Upper lobe of left lung (tissue), 6 donors: ENCODE measurements at regions not wholly inside any gene's neighbourhood (a gene's known extent, or its start where the extent isn't known, plus 50 kb on each side); places are given as distances from the start of the nearest gene placed in this dataset.

Experiments used
- ATAC-seq, 2 donors: fragments of 200-7000 bp; cut with Tn5 transposase; one replicate each; pipeline ENCODE4 v1.9.1; 2022; ENCODE audit warnings: mild to moderate bottlenecking in 2 of 2, moderate library complexity in 2 of 2; ENCODE audit not compliant: low FRiP score in 2 of 2
- DNase-seq, 2 donors: peaks; one replicate each; pipeline ENCODE4 v3.0.0-alpha.2; 2019 to 2020
- H3K27ac ChIP-seq, 4 donors: fragments of 200-600 bp; sonication (generic); one replicate each; pipeline ENCODE4 v1.5.1; 2016 to 2019
- H3K27me3 ChIP-seq, 4 donors: fragments of 200-600 bp; sonication (generic); one replicate each; pipeline ENCODE4 v1.5.1; 2017 to 2019
- H3K36me3 ChIP-seq, 4 donors: fragments of 200-600 bp; sonication (generic); one replicate each; pipeline ENCODE4 v1.5.1; 2016 to 2019
- H3K4me1 ChIP-seq, 4 donors: fragments of 200-600 bp; sonication (generic); one replicate each; pipeline ENCODE4 v1.5.1; 2018 to 2019
- H3K4me3 ChIP-seq, 4 donors: fragments of 200-600 bp; sonication (generic); one replicate each; pipeline ENCODE4 v1.5.1; 2017 to 2019; ENCODE audit warnings: mild to moderate bottlenecking in 2 of 4, moderate library complexity in 1 of 4
- H3K9me3 ChIP-seq, 4 donors: fragments of 200-600 bp; sonication (generic); one replicate each; pipeline ENCODE4 v1.5.1; 2018 to 2019
- EP300 ChIP-seq, 4 donors: sonication (generic); formaldehyde crosslinking; IDR thresholded peaks; one replicate each; pipeline ENCODE4 v1.5.1; 2017; ENCODE audit warnings: antibody characterized with exemption in 4 of 4, control low read depth in 2 of 4
- POLR2A ChIP-seq, 4 donors: fragments of 450-650 bp; IDR thresholded peaks; one replicate each; pipeline ENCODE4 v1.5.1; 2016 to 2017; ENCODE audit warnings: antibody characterized with exemption in 4 of 4, mild to moderate bottlenecking in 2 of 4
- POLR2AphosphoS5 ChIP-seq, 2 donors: sonication (generic); formaldehyde crosslinking; IDR thresholded peaks; one replicate each; pipeline ENCODE4 v1.5.1; 2017; ENCODE audit warnings: antibody characterized with exemption in 2 of 2
- WGBS, 2 donors: methylation state at CpG; one replicate each; pipeline ENCODE4 v1.1.5; 2017 to 2018; 5-methylcytosine and 5-hydroxymethylcytosine counted together
- TF ChIP-seq, protein P1 (sequence below), 6 experiments: fragments of 450-650 bp in 4 of 6; fragments of 200-600 bp in 2 of 6; sonication (generic) in 2 of 6; IDR thresholded peaks; one replicate each; pipeline ENCODE4 v1.5.1; 2016 to 2019; ENCODE audit warnings: antibody characterized with exemption in 6 of 6
- donor health status: DM: no; HTN: no; CAD: no; lungs with moderate emphysema.
- donor health status: DM: no; HTN: yes; CAD: no; lungs with severe emphysema.

DNA sequence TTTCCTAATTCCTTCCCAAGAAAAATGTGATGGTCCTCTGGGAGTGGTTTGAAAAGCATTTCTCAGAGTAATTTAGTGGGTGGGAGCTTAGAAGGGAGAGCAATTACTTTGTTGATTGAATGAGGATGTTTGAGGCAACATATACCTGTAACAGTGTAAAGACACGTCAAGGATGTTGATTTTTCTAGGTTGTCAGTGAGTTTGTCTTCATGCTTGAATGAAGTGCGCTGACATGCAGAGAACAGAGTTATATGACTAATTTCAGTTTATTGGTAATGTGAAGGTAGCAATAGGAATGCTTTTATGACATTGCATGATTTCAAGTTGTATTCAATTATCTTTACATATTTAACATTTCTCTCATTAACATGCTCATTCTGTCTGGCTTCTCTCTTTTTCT is 286.9 kb downstream of the NFKBIZ start:
- no peak overlapping the region for H3K27ac ChIP-seq
- no peak for DNase-seq
- 87 to 92% methylated on average over 2 of the region's 2 CpGs for WGBS, 2 donors
- no peak overlapping the region for H3K4me3 ChIP-seq
- no peak for ATAC-seq
- no peaks in the 10 kb centered on the region for H3K36me3 ChIP-seq
- H3K27me3 ChIP-seq, result no peaks in the 10 kb centered on the region
- TF ChIP-seq, protein P1, sequence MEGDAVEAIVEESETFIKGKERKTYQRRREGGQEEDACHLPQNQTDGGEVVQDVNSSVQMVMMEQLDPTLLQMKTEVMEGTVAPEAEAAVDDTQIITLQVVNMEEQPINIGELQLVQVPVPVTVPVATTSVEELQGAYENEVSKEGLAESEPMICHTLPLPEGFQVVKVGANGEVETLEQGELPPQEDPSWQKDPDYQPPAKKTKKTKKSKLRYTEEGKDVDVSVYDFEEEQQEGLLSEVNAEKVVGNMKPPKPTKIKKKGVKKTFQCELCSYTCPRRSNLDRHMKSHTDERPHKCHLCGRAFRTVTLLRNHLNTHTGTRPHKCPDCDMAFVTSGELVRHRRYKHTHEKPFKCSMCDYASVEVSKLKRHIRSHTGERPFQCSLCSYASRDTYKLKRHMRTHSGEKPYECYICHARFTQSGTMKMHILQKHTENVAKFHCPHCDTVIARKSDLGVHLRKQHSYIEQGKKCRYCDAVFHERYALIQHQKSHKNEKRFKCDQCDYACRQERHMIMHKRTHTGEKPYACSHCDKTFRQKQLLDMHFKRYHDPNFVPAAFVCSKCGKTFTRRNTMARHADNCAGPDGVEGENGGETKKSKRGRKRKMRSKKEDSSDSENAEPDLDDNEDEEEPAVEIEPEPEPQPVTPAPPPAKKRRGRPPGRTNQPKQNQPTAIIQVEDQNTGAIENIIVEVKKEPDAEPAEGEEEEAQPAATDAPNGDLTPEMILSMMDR (IDR thresholded peaks at IDR 0.05), result no peak
- TF ChIP-seq POLR2AphosphoS5 (IDR thresholded peaks at IDR 0.05) (no peak), POLR2A (IDR thresholded peaks at IDR 0.05) (no peak), EP300 (IDR thresholded peaks at IDR 0.05) (no peak)
- H3K9me3 ChIP-seq, result no peaks in the 10 kb centered on the region
- peaks cover 0 to 12% (median 10%) of the 10 kb centered on the region in 4 donors for H3K4me1 ChIP-seq

DNA sequence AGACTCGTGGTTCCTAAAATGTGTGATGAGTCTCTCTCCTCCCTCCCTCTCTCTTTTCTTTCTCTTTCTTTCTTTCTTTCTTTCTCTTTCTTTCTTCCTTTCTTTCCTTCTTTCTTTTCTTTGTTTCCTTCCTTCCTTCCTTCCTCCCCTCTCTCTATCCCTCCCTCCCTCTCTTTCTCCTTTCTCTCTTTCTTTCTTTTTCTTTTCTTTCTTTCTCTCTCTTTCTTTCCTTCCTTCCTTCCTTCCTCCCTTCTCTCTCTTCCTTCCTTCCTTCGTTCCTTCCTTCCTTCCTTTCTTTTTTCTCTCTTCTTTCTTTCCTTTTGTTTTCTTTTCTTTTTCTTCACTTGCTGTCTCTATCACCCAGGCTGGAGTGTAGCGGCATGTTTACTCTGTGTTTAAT is 290.8 kb downstream of the NFKBIZ start:
- H3K27ac ChIP-seq, result no peak overlapping the region
- H3K27me3 ChIP-seq, result no peaks in the 10 kb centered on the region
- no peak for TF ChIP-seq EP300 (IDR thresholded peaks at IDR 0.05)
- TF ChIP-seq, protein P1 (IDR thresholded peaks at IDR 0.05), result no peak
- ATAC-seq, result no peak
- DNase-seq, result no peak
- WGBS, 2 donors, result 86 to 89% methylated on average over 3 of the region's 3 CpGs
- H3K4me1 ChIP-seq, result peaks cover 0 to 3% (median 0%) of the 10 kb centered on the region in 4 donors
- no peaks in the 10 kb centered on the region for H3K9me3 ChIP-seq
- H3K4me3 ChIP-seq, result no peak overlapping the region
- no peaks in the 10 kb centered on the region for H3K36me3 ChIP-seq

DNA sequence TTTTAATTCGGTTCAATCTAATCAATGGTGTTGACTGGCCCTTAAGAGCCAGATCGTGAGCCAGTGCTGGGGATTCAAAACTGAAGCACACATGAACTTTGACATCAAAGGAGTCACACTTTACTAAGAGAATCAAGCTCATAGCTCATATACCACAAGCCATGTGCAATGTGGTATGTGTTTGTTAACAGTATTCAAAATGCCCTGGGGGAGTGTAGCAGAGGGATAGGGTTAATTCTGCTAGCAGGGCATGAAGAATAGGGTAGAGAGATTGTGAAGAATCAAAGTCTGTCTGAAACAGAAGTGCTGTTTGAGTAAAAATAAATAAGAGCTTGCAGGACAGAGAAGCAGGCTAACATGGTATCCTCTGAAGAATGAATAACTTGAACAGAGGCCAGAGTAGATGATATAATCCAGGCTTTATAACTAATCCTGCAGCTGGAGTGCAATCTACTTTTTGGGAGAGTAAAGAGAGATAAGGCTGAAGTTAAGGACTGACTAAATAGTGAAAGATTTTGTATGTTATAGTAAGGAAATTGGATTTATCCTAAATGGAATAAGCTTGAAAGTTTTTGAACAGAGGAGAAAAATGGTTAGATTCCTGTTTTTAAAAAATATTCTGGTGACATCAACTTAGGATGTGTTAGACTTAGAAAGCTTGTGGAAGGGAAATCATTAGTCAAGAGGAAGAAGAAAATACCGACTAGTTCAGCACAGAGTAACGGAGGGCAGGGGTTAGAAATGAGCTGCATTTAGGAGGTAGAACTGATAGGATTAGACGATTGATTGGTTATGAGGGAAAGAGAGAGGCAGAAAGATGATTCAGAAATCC is 292.0 kb downstream of the NFKBIZ start:
- Histone ChIP-seq H3K4me3 (no peak overlapping the region), H3K4me1 (peaks cover 0 to 3% (median 0%) of the 10 kb centered on the region in 4 donors), H3K27me3 (no peaks in the 10 kb centered on the region), H3K36me3 (no peaks in the 10 kb centered on the region), H3K27ac (no peak overlapping the region), H3K9me3 (no peaks in the 10 kb centered on the region)
- ATAC-seq (peak in 1 of 2 donors; percentile 68), DNase-seq (no peak)
- TF ChIP-seq EP300 (IDR thresholded peaks at IDR 0.05) (no peak), POLR2A (IDR thresholded peaks at IDR 0.05) (no peak), POLR2AphosphoS5 (IDR thresholded peaks at IDR 0.05) (no peak)
- TF ChIP-seq, protein P1 (IDR thresholded peaks at IDR 0.05), result no peak
- 67 to 71% methylated on average over 5 of the region's 5 CpGs for WGBS, 2 donors

DNA sequence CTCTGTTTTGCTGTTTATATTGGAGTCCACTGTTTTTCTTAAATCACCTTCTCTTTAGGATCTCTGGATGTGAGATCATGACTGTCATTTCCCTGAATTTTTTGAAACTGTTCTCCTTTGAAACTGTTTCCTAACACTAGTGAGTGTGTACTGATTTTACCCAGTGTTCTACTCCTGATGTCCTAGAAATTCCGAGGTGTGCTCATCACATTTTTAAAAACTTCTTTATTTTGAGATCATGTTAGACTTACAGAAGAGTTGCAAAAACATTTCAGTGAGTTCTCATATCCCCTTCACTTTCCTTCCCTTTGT is 292.6 kb downstream of the NFKBIZ start:
- H3K27ac ChIP-seq, result no peak overlapping the region
- no peaks in the 10 kb centered on the region for H3K9me3 ChIP-seq
- ATAC-seq, result peak in 1 of 2 donors; percentile 62

More for the DNA sequence above, 292.6 kb downstream of the NFKBIZ start:
- peaks cover 0 to 3% (median 0%) of the 10 kb centered on the region in 4 donors for H3K4me1 ChIP-seq
- no peak for TF ChIP-seq EP300 (IDR thresholded peaks at IDR 0.05)
- no peak for TF ChIP-seq POLR2AphosphoS5 (IDR thresholded peaks at IDR 0.05)
- TF ChIP-seq POLR2A (IDR thresholded peaks at IDR 0.05), result no peak
- TF ChIP-seq, protein P1 (IDR thresholded peaks at IDR 0.05), result no peak
- no peak for DNase-seq
- H3K4me3 ChIP-seq, result no peak overlapping the region
- WGBS, 2 donors, result 85 to 86% methylated on average over 1 of the region's 1 CpG
- no peaks in the 10 kb centered on the region for H3K36me3 ChIP-seq
- no peaks in the 10 kb centered on the region for H3K27me3 ChIP-seq
